ENCODE measurements at regions not wholly inside any gene's neighbourhood (a gene's known extent, or its start where the extent isn't known, plus 50 kb on each side); places are given as distances from the start of the nearest gene placed in this dataset.

- TF ChIP-seq CTCF (IDR thresholded peaks at IDR 0.05) (no peak), EP300 (IDR thresholded peaks at IDR 0.05) (no peak), POLR2A (IDR thresholded peaks at IDR 0.05) (no peak)
Measured at GRCh38 chr3:20380295-20380694, 194.3 kb upstream of the SGO1 start.
